Upper lobe of right lung (tissue), 1 donor: ENCODE measurements at regions not wholly inside any gene's neighbourhood (a gene's known extent, or its start where the extent isn't known, plus 50 kb on each side); places are given as distances from the start of the nearest gene placed in this dataset.

Source experiments
- ATAC-seq: fragments of 200-7000 bp; cut with Tn5 transposase; one replicate; pipeline ENCODE4 v1.9.1; 2020; ENCODE audit warnings: mild to moderate bottlenecking, moderate library complexity
- DNase-seq: peaks from one replicate; pipeline ENCODE4 v3.0.0-alpha.2; 2020
- H3K27ac ChIP-seq: fragments of 200-600 bp; one replicate; pipeline ENCODE4 v1.8.0; 2022
- H3K27me3 ChIP-seq: fragments of 200-600 bp; one replicate; pipeline ENCODE4 v1.8.0; 2022; ENCODE audit warnings: mild to moderate bottlenecking
- H3K36me3 ChIP-seq: fragments of 200-600 bp; one replicate; pipeline ENCODE4 v1.8.0; 2022
- H3K4me1 ChIP-seq: fragments of 200-600 bp; one replicate; pipeline ENCODE4 v1.8.0; 2022
- H3K4me3 ChIP-seq: fragments of 200-600 bp; one replicate; pipeline ENCODE4 v1.8.0; 2022; ENCODE audit warnings: mild to moderate bottlenecking
- H3K9me3 ChIP-seq: fragments of 200-600 bp; one replicate; pipeline ENCODE4 v1.8.0; 2022
- CTCF ChIP-seq: fragments of 200-600 bp; IDR thresholded peaks from one replicate; pipeline ENCODE4 v1.8.0; 2022; ENCODE audit warnings: antibody characterized with exemption
- intact Hi-C: fragments of 100-400 bp; cut with DNase I; formaldehyde crosslinking; loops from one replicate; pipeline ENCODE4 v1.11.0; 2022
- donor health status: DM: no; HTN: yes; CAD: no; lungs with severe emphysema.

- TF ChIP-seq CTCF: no peak
- ATAC-seq (no peak), DNase-seq (no peak)
- no peak overlapping the region for H3K4me3 ChIP-seq
- H3K27me3 ChIP-seq: no peaks in the 10 kb centered on the region
- H3K27ac ChIP-seq: no peak overlapping the region
- intact Hi-C loops: no loop called here
- no peaks in the 10 kb centered on the region for H3K36me3 ChIP-seq
- H3K9me3 ChIP-seq: no peaks in the 10 kb centered on the region
- no peaks in the 10 kb centered on the region for H3K4me1 ChIP-seq
Observed at GRCh38 chrX:25665431-25665830, 472.7 kb upstream of the MAGEB18 start.

- TF ChIP-seq CTCF: no peak
- no peak for ATAC-seq
Observed at GRCh38 chrX:25667681-25668080, 470.5 kb upstream of the MAGEB18 start.

DNA sequence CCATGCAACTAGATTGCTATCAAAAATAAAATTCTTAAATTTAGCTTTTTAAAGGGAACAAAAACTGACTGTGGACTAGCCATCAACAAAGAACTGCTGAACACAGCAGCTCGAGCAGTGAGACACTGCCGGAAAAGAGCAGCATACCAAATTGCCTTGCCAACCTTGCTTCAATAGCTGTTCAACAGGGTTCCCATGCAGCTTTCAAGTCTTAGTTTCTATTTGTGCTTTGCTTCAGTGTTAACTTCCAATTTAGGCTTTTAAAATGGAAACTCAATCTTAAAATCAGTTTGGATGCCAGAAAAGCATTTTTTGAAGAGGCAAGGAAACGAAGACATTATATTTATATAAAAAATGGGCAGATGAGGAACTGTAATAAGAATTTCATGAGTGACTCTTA lies 463.4 kb upstream of the MAGEB18 start:
- no peak overlapping the region for H3K27ac ChIP-seq
- no peak for DNase-seq
- H3K27me3 ChIP-seq: no peaks in the 10 kb centered on the region
- intact Hi-C loops: no loop called here
- no peaks in the 10 kb centered on the region for H3K36me3 ChIP-seq
- ATAC-seq: no peak
- H3K4me3 ChIP-seq: no peak overlapping the region
- H3K9me3 ChIP-seq: no peaks in the 10 kb centered on the region
- no peak for TF ChIP-seq CTCF
- no peaks in the 10 kb centered on the region for H3K4me1 ChIP-seq

More at GRCh38 chrX:25667681-25668080, 470.5 kb upstream of the MAGEB18 start:
- no peaks in the 10 kb centered on the region for H3K36me3 ChIP-seq
- H3K4me1 ChIP-seq: no peaks in the 10 kb centered on the region
- peak overlapping the region; percentile 3 for H3K27ac ChIP-seq
- no peak overlapping the region for H3K4me3 ChIP-seq
- DNase-seq: no peak
- H3K27me3 ChIP-seq: no peaks in the 10 kb centered on the region
- intact Hi-C loops: no loop called here
- H3K9me3 ChIP-seq: no peaks in the 10 kb centered on the region

DNA sequence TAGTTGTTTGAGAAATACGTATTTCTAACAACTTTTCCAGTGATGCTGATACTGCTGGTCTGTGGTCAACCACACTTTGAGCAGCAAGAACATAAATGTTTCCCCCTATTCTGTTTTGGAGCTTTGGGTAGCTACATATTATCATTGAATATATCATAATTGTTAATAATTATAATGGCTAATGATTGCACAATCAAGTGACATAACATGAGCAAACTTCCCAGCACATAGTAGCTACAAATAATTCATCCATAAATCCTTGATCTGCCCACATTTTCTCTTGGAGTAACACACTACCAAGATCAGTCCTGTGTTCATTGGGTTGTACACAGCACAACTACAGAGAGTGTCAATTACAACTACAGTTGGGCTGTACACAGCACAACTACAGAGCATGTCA lies 436.3 kb upstream of the MAGEB18 start:
- no peaks in the 10 kb centered on the region for H3K36me3 ChIP-seq
- ATAC-seq (no peak), DNase-seq (no peak)
- no peaks in the 10 kb centered on the region for H3K4me1 ChIP-seq
- H3K27me3 ChIP-seq: no peaks in the 10 kb centered on the region
- H3K27ac ChIP-seq: no peak overlapping the region
- H3K9me3 ChIP-seq: no peaks in the 10 kb centered on the region
- no peak for TF ChIP-seq CTCF
- H3K4me3 ChIP-seq: no peak overlapping the region
- intact Hi-C loops: no loop called here

- Histone ChIP-seq H3K4me1 (no peaks in the 10 kb centered on the region), H3K4me3 (no peak overlapping the region), H3K27ac (no peak overlapping the region), H3K9me3 (no peaks in the 10 kb centered on the region), H3K36me3 (no peaks in the 10 kb centered on the region), H3K27me3 (no peaks in the 10 kb centered on the region)
- intact Hi-C loops: no loop called here
- DNase-seq: no peak
- ATAC-seq: no peak
- TF ChIP-seq CTCF: no peak
Observed at GRCh38 chrX:25717122-25717521, 421.0 kb upstream of the MAGEB18 start.

DNA sequence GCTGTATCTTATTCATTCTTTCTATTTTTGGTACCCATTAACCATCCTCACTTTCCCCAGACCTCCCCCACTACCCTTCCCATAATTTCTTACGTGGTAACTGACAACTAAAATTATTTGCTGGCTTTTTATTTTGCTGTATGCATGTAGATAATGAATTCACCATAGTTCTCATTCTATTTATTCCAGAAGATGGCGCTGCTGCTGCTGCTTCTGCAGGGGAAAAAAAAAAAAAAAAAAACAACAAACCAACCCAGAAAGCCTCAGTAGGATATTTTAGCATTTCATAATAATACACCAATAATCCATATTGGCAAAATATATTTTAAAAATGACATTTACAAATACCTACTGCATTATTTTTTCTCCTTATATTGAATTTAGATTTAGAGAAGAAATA lies 416.6 kb upstream of the MAGEB18 start:
- no peak for ATAC-seq
- DNase-seq: no peak
- TF ChIP-seq CTCF: peak; percentile 25
- Histone ChIP-seq H3K27me3 (no peaks in the 10 kb centered on the region), H3K4me1 (no peaks in the 10 kb centered on the region), H3K36me3 (no peaks in the 10 kb centered on the region), H3K4me3 (no peak overlapping the region), H3K27ac (no peak overlapping the region), H3K9me3 (no peaks in the 10 kb centered on the region)
- intact Hi-C loops: no loop called here
